PFSK-1 (cell line): ENCODE measurements at regions not wholly inside any gene's neighbourhood (a gene's known extent, or its start where the extent isn't known, plus 50 kb on each side); places are given as distances from the start of the nearest gene placed in this dataset.

Experiments used
- POLR2AphosphoS5 ChIP-seq: IDR thresholded peaks from 2 replicates; pipeline ENCODE4 v1.6.1; 2012; ENCODE audit warnings: low read depth, mild to moderate bottlenecking, control low read depth, low read length, moderate library complexity
- TAF1 ChIP-seq: IDR thresholded peaks from 2 replicates; pipeline ENCODE4 v1.6.1; 2012; ENCODE audit warnings: low read length, control low read depth, borderline replicate concordance; ENCODE audit not compliant: insufficient read depth
- TF ChIP-seq, protein P1 (sequence below), 2 experiments: IDR thresholded peaks; 2 replicates each; pipeline versions ENCODE4 v1.6.1 to v1.8.0; 2011 to 2012; ENCODE audit warnings: low read depth in 2 of 2, low read length in 2 of 2, control low read depth in 1 of 2, inconsistent platforms in 1 of 2, mild to moderate bottlenecking in 1 of 2, moderate library complexity in 1 of 2; ENCODE audit not compliant: insufficient read depth in 1 of 2

DNA sequence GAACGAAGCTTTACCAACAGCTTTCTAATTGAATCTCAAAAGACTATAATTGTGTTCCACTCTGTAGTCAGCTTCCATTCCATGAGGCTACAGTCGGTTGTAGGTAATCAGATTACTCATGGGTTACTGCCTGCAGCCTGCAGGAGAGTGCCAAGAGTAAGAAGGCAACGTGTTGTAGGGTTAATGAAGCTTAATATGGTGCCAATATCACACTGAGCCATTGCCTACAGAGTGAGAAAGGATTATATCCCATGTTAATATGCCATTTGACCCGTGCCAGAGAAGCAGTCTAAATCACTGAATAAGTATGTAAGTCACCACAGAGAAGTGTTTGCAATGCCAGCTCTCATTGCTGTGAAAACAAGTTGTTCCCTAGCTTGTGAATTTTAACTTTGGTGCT lies 734.5 kb upstream of the ACVR2A start:
- no peak for TF ChIP-seq POLR2AphosphoS5
- TF ChIP-seq, protein P1, sequence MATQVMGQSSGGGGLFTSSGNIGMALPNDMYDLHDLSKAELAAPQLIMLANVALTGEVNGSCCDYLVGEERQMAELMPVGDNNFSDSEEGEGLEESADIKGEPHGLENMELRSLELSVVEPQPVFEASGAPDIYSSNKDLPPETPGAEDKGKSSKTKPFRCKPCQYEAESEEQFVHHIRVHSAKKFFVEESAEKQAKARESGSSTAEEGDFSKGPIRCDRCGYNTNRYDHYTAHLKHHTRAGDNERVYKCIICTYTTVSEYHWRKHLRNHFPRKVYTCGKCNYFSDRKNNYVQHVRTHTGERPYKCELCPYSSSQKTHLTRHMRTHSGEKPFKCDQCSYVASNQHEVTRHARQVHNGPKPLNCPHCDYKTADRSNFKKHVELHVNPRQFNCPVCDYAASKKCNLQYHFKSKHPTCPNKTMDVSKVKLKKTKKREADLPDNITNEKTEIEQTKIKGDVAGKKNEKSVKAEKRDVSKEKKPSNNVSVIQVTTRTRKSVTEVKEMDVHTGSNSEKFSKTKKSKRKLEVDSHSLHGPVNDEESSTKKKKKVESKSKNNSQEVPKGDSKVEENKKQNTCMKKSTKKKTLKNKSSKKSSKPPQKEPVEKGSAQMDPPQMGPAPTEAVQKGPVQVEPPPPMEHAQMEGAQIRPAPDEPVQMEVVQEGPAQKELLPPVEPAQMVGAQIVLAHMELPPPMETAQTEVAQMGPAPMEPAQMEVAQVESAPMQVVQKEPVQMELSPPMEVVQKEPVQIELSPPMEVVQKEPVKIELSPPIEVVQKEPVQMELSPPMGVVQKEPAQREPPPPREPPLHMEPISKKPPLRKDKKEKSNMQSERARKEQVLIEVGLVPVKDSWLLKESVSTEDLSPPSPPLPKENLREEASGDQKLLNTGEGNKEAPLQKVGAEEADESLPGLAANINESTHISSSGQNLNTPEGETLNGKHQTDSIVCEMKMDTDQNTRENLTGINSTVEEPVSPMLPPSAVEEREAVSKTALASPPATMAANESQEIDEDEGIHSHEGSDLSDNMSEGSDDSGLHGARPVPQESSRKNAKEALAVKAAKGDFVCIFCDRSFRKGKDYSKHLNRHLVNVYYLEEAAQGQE (IDR thresholded peaks at IDR 0.05; ENCODE audit: insufficient read depth in 1 of 2, low read depth in 2 of 2, low read length in 2 of 2), result no peak
- no peak for TF ChIP-seq TAF1
